Osteocyte (in vitro differentiated cells): ENCODE measurements at regions not wholly inside any gene's neighbourhood (a gene's known extent, or its start where the extent isn't known, plus 50 kb on each side); places are given as distances from the start of the nearest gene placed in this dataset.

Experiments
- DNase-seq: peaks from one replicate; pipeline ENCODE4 v3.0.0; 2021; ENCODE audit warnings: mixed read lengths; ENCODE audit not compliant: unreplicated experiment; ENCODE audit errors: extremely low spot score
- H3K27ac Mint-ChIP-seq: one replicate; pipeline ENCODE4 v1.8.0; 2021; ENCODE audit warnings: mild to moderate bottlenecking, mixed read lengths; ENCODE audit not compliant: unreplicated experiment
- H3K27me3 Mint-ChIP-seq: one replicate; pipeline ENCODE4 v1.8.0; 2021; ENCODE audit warnings: mixed read lengths; ENCODE audit not compliant: unreplicated experiment
- H3K36me3 Mint-ChIP-seq: one replicate; pipeline ENCODE4 v1.8.0; 2021; ENCODE audit warnings: mixed read lengths; ENCODE audit not compliant: unreplicated experiment
- H3K4me1 Mint-ChIP-seq: one replicate; pipeline ENCODE4 v1.8.0; 2021; ENCODE audit warnings: mixed read lengths; ENCODE audit not compliant: unreplicated experiment
- H3K4me3 Mint-ChIP-seq: one replicate; pipeline ENCODE4 v1.8.0; 2021; ENCODE audit warnings: mild to moderate bottlenecking, moderate library complexity, mixed read lengths; ENCODE audit not compliant: unreplicated experiment
- H3K9me3 Mint-ChIP-seq: one replicate; pipeline ENCODE4 v1.8.0; 2021; ENCODE audit warnings: mixed read lengths; ENCODE audit not compliant: unreplicated experiment
- CTCF ChIP-seq: fragments of 200-600 bp; sonication (generic); IDR thresholded peaks from 2 replicates; pipeline ENCODE4 v1.5.0; 2021; ENCODE audit warnings: antibody characterized with exemption, mild to moderate bottlenecking, moderate library complexity

- TF ChIP-seq CTCF: no peak
- no peak overlapping the region for H3K27ac Mint-ChIP-seq
- no peaks in the 10 kb centered on the region for H3K36me3 Mint-ChIP-seq
- no peaks in the 10 kb centered on the region for H3K4me1 Mint-ChIP-seq
- H3K27me3 Mint-ChIP-seq: peaks cover 50% of the 10 kb centered on the region
- H3K9me3 Mint-ChIP-seq: no peaks in the 10 kb centered on the region
- no peak for DNase-seq
- no peak overlapping the region for H3K4me3 Mint-ChIP-seq
These were observed 83.5 kb upstream of the ZBTB40 start for GRCh38 chr1:22368125-22368524.

GRCh38 chr1:22369294-22370189, 82.1 kb upstream of the ZBTB40 start:
- H3K9me3 Mint-ChIP-seq: no peaks in the 10 kb centered on the region
- no peaks in the 10 kb centered on the region for H3K36me3 Mint-ChIP-seq
- no peaks in the 10 kb centered on the region for H3K4me1 Mint-ChIP-seq
- TF ChIP-seq CTCF: no peak
- H3K27me3 Mint-ChIP-seq: peaks cover 42% of the 10 kb centered on the region
- H3K4me3 Mint-ChIP-seq: no peak overlapping the region
- no peak for DNase-seq
- no peak overlapping the region for H3K27ac Mint-ChIP-seq

DNA sequence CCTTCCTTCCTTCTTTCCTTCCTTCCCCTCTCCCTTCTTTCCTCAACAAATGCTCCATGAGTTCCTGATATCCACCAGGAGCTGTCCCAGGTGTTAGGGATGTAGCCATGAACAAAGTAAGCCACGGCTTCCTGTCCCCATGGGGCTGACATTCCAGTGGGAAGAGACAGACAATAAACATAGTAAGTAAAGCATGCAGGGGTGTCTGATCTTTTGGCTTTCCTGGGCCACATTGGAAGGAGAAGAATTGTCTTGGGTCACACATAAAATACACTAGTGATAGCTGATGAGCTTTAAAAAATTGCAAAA, 81.5 kb upstream of the ZBTB40 start:
- Mint-ChIP-seq H3K4me1 (no peaks in the 10 kb centered on the region), H3K9me3 (no peaks in the 10 kb centered on the region), H3K36me3 (no peaks in the 10 kb centered on the region), H3K4me3 (no peak overlapping the region), H3K27ac (no peak overlapping the region), H3K27me3 (peaks cover 42% of the 10 kb centered on the region)
- no peak for TF ChIP-seq CTCF
- no peak for DNase-seq

GRCh38 chr1:22371408-22371807, 80.2 kb upstream of the ZBTB40 start:
- Mint-ChIP-seq H3K36me3 (no peaks in the 10 kb centered on the region), H3K4me1 (no peaks in the 10 kb centered on the region), H3K27me3 (peaks cover 39% of the 10 kb centered on the region), H3K9me3 (no peaks in the 10 kb centered on the region), H3K27ac (no peak overlapping the region), H3K4me3 (no peak overlapping the region)
- no peak for TF ChIP-seq CTCF
- no peak for DNase-seq

DNA sequence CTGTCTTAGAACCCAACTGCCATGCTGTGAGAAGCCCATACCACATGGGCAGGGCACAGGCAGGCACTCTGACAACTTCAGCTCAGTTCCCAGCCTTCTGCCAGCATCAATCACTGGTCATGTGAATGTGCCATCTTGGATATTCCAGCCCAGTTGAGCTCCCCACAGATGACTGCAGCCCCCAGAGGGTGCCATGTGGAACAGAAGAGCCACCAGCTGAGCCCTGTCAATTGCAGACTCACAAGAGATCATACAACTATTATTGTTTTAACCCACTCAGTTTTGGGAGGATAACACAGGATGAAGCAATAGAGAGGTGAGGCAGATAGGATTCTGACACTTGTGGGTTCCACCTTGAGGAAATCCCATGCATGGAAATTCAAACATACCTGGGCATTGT, 78.4 kb upstream of the ZBTB40 start:
- no peaks in the 10 kb centered on the region for H3K9me3 Mint-ChIP-seq
- no peak overlapping the region for H3K4me3 Mint-ChIP-seq
- no peaks in the 10 kb centered on the region for H3K4me1 Mint-ChIP-seq
- TF ChIP-seq CTCF: no peak
- peaks cover 29% of the 10 kb centered on the region for H3K27me3 Mint-ChIP-seq
- no peaks in the 10 kb centered on the region for H3K36me3 Mint-ChIP-seq
- DNase-seq: no peak
- H3K27ac Mint-ChIP-seq: no peak overlapping the region
